GM12873 (cell line): ENCODE measurements at regions not wholly inside any gene's neighbourhood (a gene's known extent, or its start where the extent isn't known, plus 50 kb on each side); places are given as distances from the start of the nearest gene placed in this dataset.

Experiments used
- CTCF ChIP-seq: IDR thresholded peaks from 2 replicates; pipeline ENCODE4 v1.5.1; 2012; ENCODE audit warnings: low read depth, mild to moderate bottlenecking, moderate library complexity, low read length, control low read depth; ENCODE audit not compliant: insufficient read depth; ENCODE audit errors: missing control alignments

GRCh38 chrX:80098038-80098437 is 83.5 kb downstream of the TBX22 start:
- TF ChIP-seq CTCF: no peak

DNA sequence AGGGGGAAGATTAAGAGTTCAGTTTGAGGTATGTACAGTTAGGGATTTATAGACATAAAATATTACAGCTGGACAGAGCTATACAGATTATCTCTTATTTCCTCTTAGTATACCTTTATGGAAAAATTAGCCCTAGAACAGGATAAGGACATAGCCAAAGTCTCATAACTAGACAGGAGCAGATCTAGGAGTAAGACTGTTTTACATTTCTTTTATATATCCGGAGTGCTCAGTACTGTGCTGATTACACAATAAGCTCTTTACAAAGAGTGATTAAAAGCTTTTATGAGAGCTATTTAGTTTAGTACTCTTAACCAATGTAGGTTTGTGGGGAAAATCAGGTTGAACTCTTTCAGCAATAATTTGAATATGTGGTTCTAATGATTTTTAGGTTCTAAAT is 105.8 kb downstream of the TBX22 start:
- TF ChIP-seq CTCF: no peak

GRCh38 chrX:80138938-80139337 is 124.4 kb downstream of the TBX22 start:
- TF ChIP-seq CTCF: no peak

GRCh38 chrX:80139564-80139963 is 125.0 kb downstream of the TBX22 start:
- no peak for TF ChIP-seq CTCF

DNA sequence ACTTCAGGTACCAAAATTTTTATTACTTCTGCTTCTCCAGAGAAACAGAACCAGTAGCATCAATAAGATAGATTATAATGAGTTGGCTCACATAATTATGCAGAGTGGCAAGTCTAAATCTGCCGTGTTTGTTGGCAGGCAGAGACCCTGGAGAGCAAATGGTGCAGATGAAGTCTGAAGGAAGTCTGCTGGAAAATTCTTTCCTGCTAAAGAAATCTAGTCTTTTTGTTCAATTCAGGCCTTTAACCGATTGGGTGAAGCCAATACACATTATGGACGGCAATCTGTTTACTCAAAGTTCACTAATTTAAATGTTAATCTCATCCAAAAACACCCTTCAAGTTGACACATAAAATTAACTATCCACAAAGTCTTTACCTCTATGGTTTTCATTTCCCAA is 156.0 kb downstream of the TBX22 start:
- no peak for TF ChIP-seq CTCF

DNA sequence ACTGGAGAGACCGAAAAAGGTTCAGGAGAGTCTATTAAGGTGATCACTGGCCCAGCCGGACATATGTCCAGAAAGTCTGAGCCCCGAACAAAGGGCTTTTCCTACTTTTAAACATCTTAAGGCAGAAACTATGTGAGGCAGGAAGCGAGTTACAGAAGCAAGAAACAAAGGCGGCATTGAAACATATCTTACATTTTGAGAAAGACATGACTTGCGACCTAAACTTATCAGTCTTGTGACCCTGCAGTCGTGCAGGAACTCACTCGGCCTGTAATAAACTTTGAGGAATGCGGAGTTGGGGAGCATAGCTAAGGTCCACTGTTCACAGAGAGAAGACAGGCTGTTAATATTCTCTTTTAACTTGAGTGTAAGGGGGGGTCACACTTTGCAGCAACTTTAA is 158.7 kb downstream of the TBX22 start:
- no peak for TF ChIP-seq CTCF

GRCh38 chrX:80174925-80175574 is 160.5 kb downstream of the TBX22 start:
- TF ChIP-seq CTCF: no peak

DNA sequence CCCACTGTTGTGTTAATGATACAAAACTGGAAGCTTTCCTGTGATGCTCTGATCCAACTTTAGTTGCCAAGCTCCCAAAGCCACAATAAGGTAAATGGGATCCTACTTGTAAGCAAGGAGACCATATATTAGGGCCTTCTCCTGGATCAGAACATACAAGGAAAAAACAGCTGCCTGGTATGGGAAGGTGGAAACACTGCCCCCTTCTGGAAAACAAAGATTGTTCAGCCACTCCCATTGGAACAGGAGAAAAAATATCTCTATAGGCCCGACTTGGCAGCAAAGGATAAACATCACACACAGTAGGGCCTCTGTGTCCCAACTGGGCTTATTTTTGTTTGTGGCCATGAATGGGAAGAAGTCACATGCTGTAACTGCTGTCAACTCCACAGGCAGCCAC is 166.5 kb downstream of the TBX22 start:
- peak; percentile 50 for TF ChIP-seq CTCF
